BJ (cell line): ENCODE measurements at regions not wholly inside any gene's neighbourhood (a gene's known extent, or its start where the extent isn't known, plus 50 kb on each side); places are given as distances from the start of the nearest gene placed in this dataset.
"Not testable (repeated sequence)": the region's sequence is repeated elsewhere in the genome, so short reads cannot be mapped to it uniquely, and the experiment has no call there.

Experiments
- CTCF ChIA-PET: fragments of 350-600 bp; formaldehyde crosslinking; extraction: SDS; loops from one replicate; lab custom pipeline; 2021; ENCODE audit warnings: antibody characterized with exemption, inconsistent platforms; lab: Yijun Ruan, JAX
- POLR2A ChIA-PET: fragments of 300-600 bp; sonication (Branson Sonifier 250); formaldehyde crosslinking; extraction: SDS; loops from one replicate; lab custom pipeline; 2021; ENCODE audit warnings: antibody characterized with exemption; lab: Charles Lee
- DNase-seq: peaks from one replicate; pipeline ENCODE4 v3.0.0-alpha.2; 2011; ENCODE audit warnings: low read depth
- H3K27me3 ChIP-seq: 2 replicates; pipeline ENCODE4 v1.6.0; 2011; ENCODE audit warnings: low read length; ENCODE audit not compliant: control insufficient read depth, insufficient read depth
- H3K36me3 ChIP-seq: 2 replicates; pipeline ENCODE4 v1.5.1; 2011; ENCODE audit warnings: low read length; ENCODE audit not compliant: control insufficient read depth, insufficient read depth
- H3K4me3 ChIP-seq: 2 replicates; pipeline ENCODE4 v1.5.1; 2011; ENCODE audit warnings: low read depth, mild to moderate bottlenecking, control low read depth, low read length
- CTCF ChIP-seq: IDR thresholded peaks from 2 replicates; pipeline ENCODE4 v1.5.1; 2011; ENCODE audit warnings: low read depth, mild to moderate bottlenecking, control low read depth, inconsistent platforms, low read length, moderate library complexity; ENCODE audit not compliant: insufficient read depth

- CTCF ChIA-PET: no interaction called here
- TF ChIP-seq CTCF: no peak
- Histone ChIP-seq H3K4me3 (no peak overlapping the region), H3K27me3 (no peaks in the 10 kb centered on the region), H3K36me3 (no peaks in the 10 kb centered on the region)
- POLR2A ChIA-PET: no interaction called here
- DNase-seq: no peak
Observed at GRCh38 chr5:4027088-4027734, 431.6 kb downstream of the IRX1 start.

GRCh38 chr5:4028384-4028783, 432.8 kb downstream of the IRX1 start:
- no peak for DNase-seq
- POLR2A ChIA-PET: no interaction called here
- H3K27me3 ChIP-seq: no peaks in the 10 kb centered on the region
- TF ChIP-seq CTCF: no peak
- no peaks in the 10 kb centered on the region for H3K36me3 ChIP-seq
- CTCF ChIA-PET: interaction anchor here (0.6 kb wide), 1 partner anchor 659 kb away, joined by 3 read pairs; no protein-coding TSS in a partner anchor
- no peak overlapping the region for H3K4me3 ChIP-seq

GRCh38 chr5:4033546-4033945, 437.9 kb downstream of the IRX1 start:
- H3K4me3 ChIP-seq, DNase-seq, POLR2A ChIA-PET, H3K36me3 ChIP-seq, H3K27me3 ChIP-seq, CTCF ChIA-PET: not testable (repeated sequence)

GRCh38 chr5:4036861-4037260, 441.2 kb downstream of the IRX1 start:
- H3K27me3 ChIP-seq: no peaks in the 10 kb centered on the region
- TF ChIP-seq CTCF: no peak
- DNase-seq: no peak
- H3K4me3 ChIP-seq: no peak overlapping the region
- ChIA-PET CTCF (no interaction called here), POLR2A (no interaction called here)
- no peaks in the 10 kb centered on the region for H3K36me3 ChIP-seq

GRCh38 chr5:4038994-4039393, 443.4 kb downstream of the IRX1 start:
- POLR2A ChIA-PET: no interaction called here

More at GRCh38 chr5:4038994-4039393, 443.4 kb downstream of the IRX1 start:
- no peaks in the 10 kb centered on the region for H3K36me3 ChIP-seq
- no peak for TF ChIP-seq CTCF
- CTCF ChIA-PET: no interaction called here
- no peak for DNase-seq
- no peak overlapping the region for H3K4me3 ChIP-seq
- no peaks in the 10 kb centered on the region for H3K27me3 ChIP-seq
